HEK293T (cell line): ENCODE measurements at regions not wholly inside any gene's neighbourhood (a gene's known extent, or its start where the extent isn't known, plus 50 kb on each side); places are given as distances from the start of the nearest gene placed in this dataset.

Source experiments
- CTCF ChIA-PET: fragments of 350-600 bp; formaldehyde crosslinking; extraction: SDS; loops from one replicate; lab custom pipeline; 2021; ENCODE audit warnings: antibody characterized with exemption, inconsistent platforms; lab: Yijun Ruan, JAX
- POLR2A ChIA-PET: fragments of 350-600 bp; formaldehyde crosslinking; extraction: SDS; loops from one replicate; lab custom pipeline; 2020; ENCODE audit warnings: antibody characterized with exemption, inconsistent platforms; lab: Yijun Ruan, JAX
- DNase-seq: peaks from one replicate; pipeline ENCODE4 v3.0.0; 2012; ENCODE audit warnings: mixed read lengths; ENCODE audit errors: extremely low spot score
- ARNT ChIP-seq: fragments of 450-650 bp; IDR thresholded peaks from 2 replicates; pipeline ENCODE4 v1.6.1; 2017; ENCODE audit warnings: mild to moderate bottlenecking
- BHLHE40 ChIP-seq: fragments of 450-650 bp; IDR thresholded peaks from 2 replicates; pipeline ENCODE4 v1.6.1; 2016; ENCODE audit warnings: mild to moderate bottlenecking, moderate library complexity, borderline replicate concordance
- CTBP1 ChIP-seq: fragments of 450-650 bp; IDR thresholded peaks from 2 replicates; pipeline ENCODE4 v1.6.1; 2016; ENCODE audit warnings: borderline replicate concordance
- ELF4 ChIP-seq: fragments of 450-650 bp; IDR thresholded peaks from 2 replicates; pipeline ENCODE4 v1.6.1; 2017; ENCODE audit warnings: antibody characterized with exemption
- FOXA1 ChIP-seq: fragments of 450-650 bp; IDR thresholded peaks from 2 replicates; pipeline ENCODE4 v1.6.1; 2016; ENCODE audit warnings: mild to moderate bottlenecking
- FOXK2 ChIP-seq: fragments of 450-650 bp; IDR thresholded peaks from 2 replicates; pipeline ENCODE4 v1.6.1; 2016; ENCODE audit warnings: mild to moderate bottlenecking
- FOXM1 ChIP-seq: fragments of 450-650 bp; IDR thresholded peaks from 2 replicates; pipeline ENCODE4 v1.6.1; 2017; ENCODE audit warnings: mild to moderate bottlenecking, borderline replicate concordance
- HDGF ChIP-seq: fragments of 450-650 bp; IDR thresholded peaks from 2 replicates; pipeline ENCODE4 v1.6.1; 2017; ENCODE audit warnings: antibody characterized with exemption, borderline replicate concordance
- L3MBTL2 ChIP-seq: fragments of 450-650 bp; conservative IDR thresholded peaks from 2 replicates; pipeline ENCODE4 v1.6.1; 2016; ENCODE audit warnings: mild to moderate bottlenecking
- LEF1 ChIP-seq: fragments of 450-650 bp; IDR thresholded peaks from 2 replicates; pipeline ENCODE4 v1.6.1; 2017; ENCODE audit warnings: mild to moderate bottlenecking, borderline replicate concordance
- NFRKB ChIP-seq: fragments of 450-650 bp; IDR thresholded peaks from 2 replicates; pipeline ENCODE4 v1.6.1; 2016; ENCODE audit warnings: mild to moderate bottlenecking, moderate library complexity
- SP1 ChIP-seq: fragments of 450-650 bp; IDR thresholded peaks from 2 replicates; pipeline ENCODE4 v1.6.1; 2017
- SUZ12 ChIP-seq: fragments of 450-650 bp; IDR thresholded peaks from 2 replicates; pipeline ENCODE4 v1.6.1; 2016; ENCODE audit warnings: mild to moderate bottlenecking
- TARDBP ChIP-seq: fragments of 450-650 bp; IDR thresholded peaks from 2 replicates; pipeline ENCODE4 v1.6.1; 2016
- ZNF384 ChIP-seq: fragments of 450-650 bp; IDR thresholded peaks from 2 replicates; pipeline ENCODE4 v1.6.1; 2016
- TF ChIP-seq, protein P1 (sequence below): fragments of 450-650 bp; IDR thresholded peaks from 2 replicates; pipeline ENCODE4 v1.6.1; 2016

DNA sequence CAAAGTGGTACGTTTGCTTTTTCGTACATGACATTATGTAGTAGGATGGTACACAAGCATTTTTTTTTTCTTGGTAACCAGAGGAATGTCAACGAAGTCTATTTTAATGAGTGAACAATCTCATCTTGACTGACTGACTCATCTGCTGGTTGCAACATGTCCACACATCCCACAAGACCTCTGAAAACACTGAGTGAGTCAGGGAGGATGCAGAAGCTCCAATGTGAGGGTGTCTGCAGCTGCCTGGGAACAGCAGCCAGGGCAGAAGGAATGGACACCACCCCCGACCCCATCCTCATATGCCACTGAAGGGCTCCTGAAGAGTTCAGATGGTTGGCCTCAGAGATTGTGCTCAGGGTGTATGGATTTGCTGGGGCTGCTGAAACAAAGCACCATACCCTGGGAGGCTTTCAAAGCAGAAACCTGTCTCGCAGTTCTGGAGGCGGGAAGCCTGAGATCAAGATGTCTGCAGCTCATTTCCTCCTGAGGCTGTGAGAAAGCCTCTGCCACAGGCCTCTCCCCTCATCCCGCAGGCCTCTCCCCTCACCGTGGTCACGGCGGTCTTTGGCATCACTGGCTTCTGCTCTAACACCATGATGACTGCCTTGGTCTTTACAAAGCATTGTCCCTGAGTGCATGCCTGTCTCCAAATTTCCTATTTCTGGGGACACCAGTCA lies 124.6 kb downstream of the LRATD1 start:
- ChIA-PET CTCF (no interaction called here), POLR2A (no interaction called here)
- TF ChIP-seq FOXM1: no peak
- TF ChIP-seq CTBP1: no peak
- TF ChIP-seq HDGF: no peak
- no peak for TF ChIP-seq BHLHE40
- TF ChIP-seq L3MBTL2: no peak
- no peak for TF ChIP-seq SP1
- no peak for TF ChIP-seq FOXK2
- no peak for TF ChIP-seq NFRKB
- TF ChIP-seq LEF1: no peak
- no peak for TF ChIP-seq SUZ12
- TF ChIP-seq ARNT: no peak
- no peak for TF ChIP-seq ELF4
- no peak for DNase-seq

DNA sequence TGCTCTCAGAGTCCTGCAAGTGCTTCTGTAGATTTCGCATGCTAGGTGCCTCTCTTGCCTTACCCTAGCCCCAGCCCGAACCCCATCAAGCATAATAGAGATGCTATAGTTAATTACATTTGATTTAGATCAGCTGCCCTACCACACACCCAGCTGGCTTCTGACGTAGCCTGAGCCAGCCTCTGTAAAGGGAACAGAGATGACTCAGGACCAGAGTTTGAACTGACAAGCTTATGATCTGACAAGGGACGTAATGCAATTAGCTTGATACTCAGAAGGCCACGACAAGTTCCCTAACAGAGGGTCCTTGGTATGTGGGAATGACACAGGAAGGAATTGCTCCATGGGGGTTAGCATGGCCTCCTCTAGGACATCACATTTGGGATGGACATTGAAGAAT lies 126.6 kb downstream of the LRATD1 start:
- DNase-seq: no peak
- TF ChIP-seq NFRKB (no peak), ARNT (no peak), FOXM1 (no peak), FOXK2 (no peak), CTBP1 (no peak), SP1 (no peak), FOXA1 (no peak), ZNF384 (no peak), LEF1 (no peak), L3MBTL2 (no peak), SUZ12 (no peak), TARDBP (no peak), HDGF (no peak), BHLHE40 (no peak), ELF4 (no peak)
- TF ChIP-seq, protein P1, sequence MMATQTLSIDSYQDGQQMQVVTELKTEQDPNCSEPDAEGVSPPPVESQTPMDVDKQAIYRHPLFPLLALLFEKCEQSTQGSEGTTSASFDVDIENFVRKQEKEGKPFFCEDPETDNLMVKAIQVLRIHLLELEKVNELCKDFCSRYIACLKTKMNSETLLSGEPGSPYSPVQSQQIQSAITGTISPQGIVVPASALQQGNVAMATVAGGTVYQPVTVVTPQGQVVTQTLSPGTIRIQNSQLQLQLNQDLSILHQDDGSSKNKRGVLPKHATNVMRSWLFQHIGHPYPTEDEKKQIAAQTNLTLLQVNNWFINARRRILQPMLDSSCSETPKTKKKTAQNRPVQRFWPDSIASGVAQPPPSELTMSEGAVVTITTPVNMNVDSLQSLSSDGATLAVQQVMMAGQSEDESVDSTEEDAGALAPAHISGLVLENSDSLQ: no peak
- ChIA-PET POLR2A (no interaction called here), CTCF (no interaction called here)

DNA sequence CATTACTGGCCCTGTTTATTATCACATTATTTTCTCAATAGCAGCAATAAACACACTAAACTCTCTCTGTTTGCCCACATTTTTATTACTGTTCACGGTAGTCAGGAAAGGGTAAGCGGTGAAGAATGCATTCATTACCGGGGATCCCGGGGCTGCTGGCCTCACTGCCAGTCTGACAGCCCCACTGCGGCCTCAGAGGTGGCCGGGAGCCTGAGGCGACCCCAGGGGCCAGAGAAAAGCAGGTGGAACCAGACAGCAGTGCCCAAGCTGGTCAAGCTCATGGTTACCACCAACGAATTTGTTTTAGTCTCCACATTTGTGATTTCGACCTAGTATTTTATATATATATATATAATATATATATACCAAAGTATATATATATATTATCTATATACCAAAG lies 127.7 kb downstream of the LRATD1 start:
- TF ChIP-seq BHLHE40 (no peak), L3MBTL2 (no peak), FOXA1 (no peak), FOXM1 (no peak), SUZ12 (no peak), ARNT (no peak), ZNF384 (no peak), ELF4 (no peak), HDGF (no peak), NFRKB (no peak)
- TF ChIP-seq, protein P1: no peak
- DNase-seq: no peak
- POLR2A ChIA-PET: no interaction called here
- CTCF ChIA-PET: no interaction called here

GRCh38 chr2:14761118-14761517 lies 128.6 kb downstream of the LRATD1 start:
- DNase-seq: no peak
- POLR2A ChIA-PET: no interaction called here
- CTCF ChIA-PET: no interaction called here
- TF ChIP-seq FOXM1: no peak
- TF ChIP-seq FOXA1: no peak
- no peak for TF ChIP-seq TARDBP
- no peak for TF ChIP-seq CTBP1
- TF ChIP-seq, protein P1: no peak
- no peak for TF ChIP-seq FOXK2
- TF ChIP-seq ZNF384: no peak
- TF ChIP-seq SP1: no peak
- TF ChIP-seq L3MBTL2: no peak
- TF ChIP-seq ELF4: no peak
- no peak for TF ChIP-seq ARNT
- TF ChIP-seq LEF1: no peak
- TF ChIP-seq NFRKB: no peak
- TF ChIP-seq SUZ12: no peak
- TF ChIP-seq HDGF: no peak
- no peak for TF ChIP-seq BHLHE40

DNA sequence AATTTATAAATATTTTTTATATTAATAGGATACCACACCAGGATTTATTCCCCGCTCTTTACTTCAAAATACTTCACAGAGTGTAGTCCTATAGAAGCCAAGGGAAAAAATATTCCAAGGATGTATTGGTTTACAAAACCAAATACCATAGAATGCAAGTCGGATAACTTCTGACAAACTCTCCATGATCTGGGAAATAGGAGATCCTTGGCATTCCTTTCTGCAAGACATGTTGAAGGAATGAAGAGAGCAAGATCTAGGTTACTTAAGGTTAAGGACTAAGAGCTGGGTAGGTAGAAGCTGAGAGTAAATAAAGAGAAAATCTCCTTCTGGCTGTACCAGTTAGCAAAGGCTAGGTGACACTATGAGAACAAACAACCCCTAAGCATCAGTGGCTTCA lies 141.2 kb downstream of the LRATD1 start:
- CTCF ChIA-PET: no interaction called here
- POLR2A ChIA-PET: no interaction called here
- no peak for TF ChIP-seq FOXM1
- TF ChIP-seq TARDBP: no peak
- no peak for TF ChIP-seq ELF4
- TF ChIP-seq, protein P1: no peak
- TF ChIP-seq SUZ12: no peak
- no peak for TF ChIP-seq NFRKB
- no peak for TF ChIP-seq SP1
- no peak for TF ChIP-seq FOXA1
- no peak for TF ChIP-seq LEF1
- TF ChIP-seq BHLHE40: no peak
- TF ChIP-seq L3MBTL2: no peak
- no peak for DNase-seq
